Stimulated activated CD4-positive, alpha-beta T cell treated with anti-CD3 and anti-CD28 coated beads, Interleukin-2, amount 100 ng/mL, for 48 hours (primary cell): ENCODE measurements at regions not wholly inside any gene's neighbourhood (a gene's known extent, or its start where the extent isn't known, plus 50 kb on each side); places are given as distances from the start of the nearest gene placed in this dataset.
"Not testable (repeated sequence)": the region's sequence is repeated elsewhere in the genome, so short reads cannot be mapped to it uniquely, and the experiment has no call there.

Experiments used
- DNase-seq, 2 donors: peaks; one replicate each; pipeline ENCODE4 v3.0.0-alpha.2; 2020

DNA sequence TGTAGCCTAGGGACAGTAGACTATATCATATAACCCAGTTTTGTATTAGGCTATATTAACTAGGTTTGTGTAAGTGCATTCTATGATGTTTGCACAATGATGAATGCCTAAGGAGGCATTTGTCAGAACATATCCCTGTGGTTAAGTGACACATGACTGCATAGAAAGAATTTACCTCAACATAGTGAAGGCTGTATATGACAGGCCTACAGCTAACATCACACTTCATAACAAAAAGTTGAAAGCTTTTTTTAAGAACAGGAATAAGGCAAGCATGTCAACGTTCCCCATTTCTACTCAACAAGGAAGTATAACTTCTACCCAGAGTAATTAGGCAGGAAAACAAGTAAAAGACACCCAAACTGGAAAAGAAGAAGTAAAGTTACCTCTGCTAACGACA lies 165.9 kb upstream of the NDST4 start:
- DNase-seq, result no peak

DNA sequence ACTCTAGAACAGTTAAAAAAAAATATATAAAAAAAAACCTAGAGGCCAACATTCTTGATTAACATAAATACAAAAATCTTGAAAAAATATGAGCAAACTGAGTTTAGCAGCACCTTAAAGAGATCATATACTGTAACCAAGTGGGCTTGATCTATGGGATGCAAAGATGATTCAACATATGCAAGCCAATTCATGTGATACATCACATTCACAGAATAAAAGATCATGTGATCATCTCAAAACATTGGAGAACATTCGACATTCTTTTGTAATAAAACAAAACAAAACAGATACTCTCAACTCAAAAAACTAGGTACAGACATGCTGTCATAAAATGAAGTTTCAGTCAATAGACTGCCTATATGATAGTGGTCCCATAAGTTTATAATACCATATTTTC lies 165.4 kb upstream of the NDST4 start:
- DNase-seq, result no peak

DNA sequence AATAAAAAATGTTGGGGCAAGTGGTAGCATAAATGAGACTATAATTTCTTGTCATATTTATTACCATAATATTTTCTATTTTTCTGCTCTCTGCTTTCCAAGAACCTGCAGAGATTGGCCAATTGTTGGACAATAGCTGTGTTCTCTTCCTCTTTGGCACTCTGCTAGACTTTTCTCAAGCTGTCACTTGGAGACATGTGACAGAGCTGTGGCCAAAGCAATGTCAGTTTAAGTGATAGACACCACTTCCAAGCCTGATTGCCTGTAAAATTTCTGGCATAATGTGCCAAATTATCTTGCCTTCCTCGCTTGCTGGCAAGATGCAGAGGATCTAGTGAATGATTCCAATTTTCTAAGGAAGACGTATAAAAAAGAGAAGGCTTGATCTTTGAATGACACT lies 162.2 kb upstream of the NDST4 start:
- no peak for DNase-seq

DNA sequence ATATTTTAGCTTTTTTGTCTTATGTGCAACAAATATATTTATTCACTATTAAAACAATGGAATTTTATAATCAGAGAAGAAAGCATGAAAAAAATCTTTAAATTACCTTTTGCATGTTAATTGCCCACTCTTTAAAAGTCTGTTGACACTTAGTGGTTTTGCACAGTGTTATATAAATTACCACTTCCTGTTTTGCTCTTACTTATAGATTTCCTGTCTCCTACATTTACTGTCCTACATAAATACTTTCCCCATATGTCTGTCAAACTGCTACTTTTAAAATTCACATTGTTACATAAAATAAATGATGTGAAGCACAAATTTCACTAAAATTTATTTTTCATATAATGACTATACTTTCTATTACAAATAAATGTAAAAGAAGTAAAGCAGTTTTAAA lies 161.1 kb upstream of the NDST4 start:
- no peak for DNase-seq

DNA sequence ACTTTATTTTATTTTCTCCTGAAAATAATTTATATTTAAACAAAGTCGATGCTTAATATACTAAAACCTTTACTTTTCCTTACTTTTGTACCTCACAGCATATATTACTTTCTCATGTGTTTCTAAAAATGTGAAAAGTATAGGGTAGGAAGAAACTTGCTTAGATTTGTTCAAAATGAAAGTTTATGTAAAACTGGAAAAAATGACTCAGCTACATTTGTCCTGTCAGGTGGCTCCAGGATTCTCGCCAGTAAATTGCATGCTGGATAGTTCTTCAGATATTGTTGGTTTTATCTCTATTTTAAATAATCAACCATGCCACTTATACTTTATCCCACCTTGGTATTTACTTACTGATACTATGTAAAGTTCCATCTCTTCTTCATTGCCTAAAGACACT lies 159.2 kb upstream of the NDST4 start:
- no peak for DNase-seq

DNA sequence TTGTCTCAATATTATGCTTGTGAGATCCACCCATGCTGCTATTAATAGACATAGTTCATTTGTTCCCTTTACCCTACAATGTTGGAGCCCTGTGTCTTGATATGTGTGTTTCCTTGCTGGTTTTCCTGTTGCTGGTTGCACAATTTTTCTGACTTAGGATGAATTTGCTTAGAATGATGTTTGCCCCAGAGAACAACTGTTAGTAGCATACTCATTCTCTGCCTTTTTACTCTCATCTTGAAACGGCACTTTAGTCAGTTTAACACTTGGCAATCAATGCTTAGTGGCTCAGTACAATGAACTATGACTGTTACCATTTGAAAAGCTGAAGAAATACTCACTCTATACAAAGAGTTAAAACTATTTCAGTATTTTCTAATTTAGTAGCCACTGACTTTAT lies 158.8 kb upstream of the NDST4 start:
- DNase-seq, result no peak

DNA sequence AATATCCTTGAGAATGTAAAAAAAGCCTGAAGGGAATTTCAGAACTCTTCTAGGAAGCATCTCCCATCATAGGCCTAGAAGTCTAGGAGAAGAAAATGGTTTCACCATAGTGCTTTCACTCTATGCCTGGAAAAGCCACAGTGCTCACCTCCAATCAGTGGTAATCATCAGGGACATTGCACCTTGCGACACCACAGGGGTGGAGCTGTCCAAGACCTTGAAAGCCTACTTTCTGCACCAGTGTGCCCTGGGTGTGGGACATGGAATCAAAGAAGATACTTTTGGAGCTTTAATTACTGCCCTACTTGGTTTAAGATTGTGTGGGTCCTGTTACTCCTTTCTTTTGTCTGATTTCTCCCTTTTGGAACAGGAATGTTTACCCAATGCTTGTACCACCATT lies 146.8 kb upstream of the NDST4 start:
- no peak for DNase-seq

DNA sequence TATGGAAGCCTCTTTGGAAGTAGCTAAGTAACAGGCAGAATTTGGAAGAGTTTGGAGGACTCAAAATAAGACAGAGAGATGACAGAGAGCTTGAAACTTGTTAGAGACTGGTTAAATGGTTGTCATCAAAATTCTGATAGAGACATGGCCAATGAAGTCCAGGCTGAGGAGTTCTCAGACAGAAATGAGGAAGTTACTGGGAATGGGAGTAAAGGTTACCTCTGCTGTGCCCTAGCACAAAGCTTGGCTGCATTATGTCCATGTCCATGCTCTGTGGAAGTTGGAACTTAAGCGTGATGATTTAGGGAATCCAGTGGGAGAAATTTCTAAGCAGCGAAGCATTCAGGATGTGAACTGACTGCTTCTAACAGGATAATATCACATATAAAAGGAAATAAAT lies 146.2 kb upstream of the NDST4 start:
- no peak for DNase-seq

DNA sequence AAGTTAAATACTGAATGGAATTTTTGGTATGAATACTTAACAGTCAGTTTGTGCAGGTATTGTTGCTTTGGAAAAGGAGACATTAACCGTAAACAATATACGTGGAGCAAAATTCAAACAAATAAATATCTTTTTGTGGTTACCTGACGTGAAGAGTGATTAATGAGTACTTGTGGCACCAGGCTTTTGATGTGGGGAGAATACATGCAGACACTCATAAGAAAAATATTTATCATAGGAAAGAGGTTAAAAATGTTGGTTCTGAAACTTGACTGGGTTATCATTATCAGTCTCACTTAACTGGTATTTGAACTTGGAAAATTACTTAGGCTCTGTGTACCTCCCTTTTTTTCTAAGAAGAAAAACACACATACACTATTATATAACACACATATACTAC lies 136.4 kb upstream of the NDST4 start:
- DNase-seq, result no peak

DNA sequence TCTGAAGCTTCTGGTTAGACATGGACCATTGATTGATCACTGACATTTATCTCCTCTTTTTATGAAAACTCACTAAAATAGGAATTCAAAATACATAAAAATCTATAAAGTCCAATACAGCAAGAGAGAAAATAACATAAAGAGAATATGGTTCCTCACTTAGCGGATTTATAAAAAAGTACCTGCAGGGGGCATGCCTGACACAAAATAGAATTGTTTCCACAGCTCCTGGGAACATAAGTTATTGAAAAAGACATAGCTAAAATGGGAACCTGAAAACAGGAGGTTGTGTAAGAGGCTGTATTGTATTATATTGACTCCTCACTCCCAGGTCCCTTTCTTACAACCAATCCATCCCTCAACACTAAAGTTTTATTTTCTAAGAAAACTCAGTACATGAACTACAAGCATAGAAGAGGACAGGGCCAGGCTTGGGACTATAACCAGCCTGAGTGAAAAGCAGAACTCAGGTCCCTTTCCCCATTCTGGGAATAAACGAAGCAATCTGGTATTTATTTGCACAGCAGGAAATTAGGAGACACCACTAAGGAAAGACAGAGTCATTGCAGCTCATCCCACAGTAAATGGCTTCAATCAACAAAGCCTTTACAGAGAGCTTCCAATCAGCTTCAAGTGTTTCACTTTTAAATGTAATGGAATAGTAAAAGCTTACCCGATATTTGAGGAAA lies 121.1 kb upstream of the NDST4 start:
- no peak for DNase-seq

DNA sequence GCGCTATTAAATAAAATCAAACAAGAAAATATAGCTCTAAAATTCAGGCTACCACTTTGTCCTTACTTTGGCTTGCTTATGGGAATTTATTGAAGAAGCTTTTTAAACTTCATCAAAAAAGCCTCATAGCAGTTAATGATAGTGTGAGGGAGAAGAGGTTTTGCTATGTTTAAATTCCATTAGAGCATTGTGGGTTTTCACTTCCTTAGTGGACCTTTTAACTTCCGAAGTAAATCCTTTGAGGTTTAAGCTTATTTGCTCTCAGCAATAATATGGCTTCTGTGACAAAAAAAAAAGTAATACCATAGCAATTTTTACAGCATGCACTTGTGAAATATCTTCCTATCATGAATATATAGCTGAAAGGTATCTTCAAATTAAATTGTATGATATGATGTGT lies 120.2 kb upstream of the NDST4 start:
- DNase-seq, result no peak

DNA sequence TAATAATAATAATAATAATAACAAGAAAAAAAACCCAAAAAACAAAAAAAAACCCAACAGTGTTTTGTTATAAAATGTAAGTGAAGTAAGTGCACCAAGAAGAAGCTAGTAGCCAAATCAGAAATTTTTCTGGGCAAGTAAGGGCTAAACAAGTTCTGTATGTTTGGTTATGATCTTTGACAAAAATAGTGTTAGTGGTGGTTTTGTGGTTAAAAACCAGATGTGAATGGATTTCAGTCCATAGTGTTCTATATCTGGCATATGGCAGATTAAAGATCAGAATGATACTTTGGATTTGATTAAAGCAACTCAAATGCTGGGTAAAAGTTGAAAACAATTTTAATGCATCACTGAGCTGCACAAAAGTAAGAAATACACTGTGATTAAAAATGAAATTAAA lies 116.5 kb upstream of the NDST4 start:
- no peak for DNase-seq

DNA sequence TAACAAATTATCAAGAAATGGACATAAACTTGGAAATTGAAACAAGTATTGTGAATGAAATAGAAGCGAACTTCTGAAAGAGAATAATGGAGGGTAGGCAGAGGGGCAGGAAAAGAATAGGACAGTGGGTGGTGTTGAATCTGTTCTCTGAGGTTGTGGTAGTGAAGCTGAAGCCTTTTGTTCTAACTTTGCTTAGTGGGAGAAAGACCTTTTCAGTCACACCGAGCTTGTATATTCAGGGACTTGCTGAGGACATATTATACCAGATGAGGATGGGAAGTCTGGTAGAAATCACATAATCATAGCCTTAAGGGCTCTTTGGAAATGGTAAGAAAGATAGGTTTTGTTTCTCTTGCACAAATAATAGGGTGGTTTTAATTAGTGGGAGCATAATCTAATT lies 115.4 kb upstream of the NDST4 start:
- no peak for DNase-seq

DNA sequence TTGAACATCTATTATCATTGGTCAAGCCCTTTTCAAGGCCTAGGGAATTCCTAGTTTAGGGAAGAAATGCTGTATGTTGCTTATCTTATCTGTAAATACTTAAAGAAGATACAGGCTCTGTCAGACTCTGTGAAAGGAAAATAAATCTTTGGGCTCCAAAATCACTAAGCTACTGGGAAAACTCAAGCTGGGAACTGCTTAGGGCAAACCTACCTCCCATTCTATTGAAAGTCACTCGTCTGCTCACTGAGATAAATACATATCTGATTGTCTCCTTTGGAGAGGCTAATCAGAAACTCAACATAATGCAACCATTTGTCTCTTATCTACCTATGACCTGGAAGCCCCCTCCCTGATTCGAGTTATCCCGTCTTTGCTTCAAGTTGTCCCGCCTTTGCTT lies 108.6 kb upstream of the NDST4 start:
- no peak for DNase-seq

DNA sequence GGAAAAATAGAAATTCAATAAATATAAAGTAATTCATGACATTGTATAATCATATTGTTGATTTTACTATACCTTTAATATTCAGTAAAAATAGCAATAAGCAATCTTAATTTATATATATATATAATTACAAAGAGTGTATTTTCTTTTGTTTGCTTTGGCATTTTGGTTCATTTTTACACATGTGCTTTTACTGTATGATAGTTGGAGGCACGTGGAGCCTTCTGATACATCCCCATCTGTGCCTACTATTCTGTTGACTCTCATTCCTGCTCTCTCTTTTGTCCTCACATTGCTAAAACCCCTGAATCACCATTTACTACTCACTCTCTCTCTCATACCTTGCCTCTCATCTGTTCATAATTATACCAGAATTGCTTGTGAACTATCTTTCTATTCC lies 106.4 kb upstream of the NDST4 start:
- DNase-seq, result no peak

DNA sequence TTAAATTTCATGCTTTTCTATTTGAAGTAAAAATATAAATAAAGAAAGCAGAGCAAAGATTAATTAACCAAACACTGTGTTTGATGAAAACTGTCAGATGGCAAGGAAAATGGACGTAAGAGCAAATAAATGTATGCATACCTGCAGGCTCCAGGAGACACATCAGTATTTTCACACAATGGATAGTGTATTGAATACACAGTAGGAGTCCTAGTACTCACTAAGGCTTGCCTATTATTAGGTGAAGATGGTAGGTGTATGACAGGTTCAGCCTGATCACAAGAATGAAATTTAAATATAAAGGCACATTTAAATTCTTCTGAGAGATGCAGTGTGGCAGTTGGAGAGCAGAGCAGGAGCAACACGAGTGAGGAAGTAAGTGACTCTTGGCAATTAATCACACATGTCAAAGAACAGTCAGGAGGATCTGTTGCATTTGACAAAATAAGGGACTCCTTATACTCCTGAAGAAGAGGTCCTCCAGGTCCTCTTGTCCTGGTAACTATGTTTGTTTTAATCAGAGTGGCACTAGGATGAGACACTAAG lies 106.0 kb upstream of the NDST4 start:
- DNase-seq, result no peak

DNA sequence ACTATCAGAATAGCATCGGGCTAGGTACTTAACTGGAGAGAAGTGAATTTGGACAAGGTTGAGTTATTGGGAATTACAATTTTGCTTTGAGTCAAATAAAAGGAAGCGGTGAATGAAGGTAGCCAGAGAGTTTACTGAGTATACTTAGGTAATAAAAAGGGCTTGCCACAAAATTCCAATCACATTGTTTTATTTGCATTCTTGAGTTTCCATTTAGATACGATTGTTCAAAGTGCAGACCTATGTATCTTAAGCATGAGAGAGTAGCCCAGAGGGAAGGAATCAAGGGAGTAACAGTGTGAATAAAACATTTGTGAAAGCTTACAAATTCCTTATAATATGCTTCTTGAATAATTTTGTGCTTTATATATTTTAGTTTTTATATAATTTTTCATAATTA lies 102.5 kb upstream of the NDST4 start:
- DNase-seq, result no peak

DNA sequence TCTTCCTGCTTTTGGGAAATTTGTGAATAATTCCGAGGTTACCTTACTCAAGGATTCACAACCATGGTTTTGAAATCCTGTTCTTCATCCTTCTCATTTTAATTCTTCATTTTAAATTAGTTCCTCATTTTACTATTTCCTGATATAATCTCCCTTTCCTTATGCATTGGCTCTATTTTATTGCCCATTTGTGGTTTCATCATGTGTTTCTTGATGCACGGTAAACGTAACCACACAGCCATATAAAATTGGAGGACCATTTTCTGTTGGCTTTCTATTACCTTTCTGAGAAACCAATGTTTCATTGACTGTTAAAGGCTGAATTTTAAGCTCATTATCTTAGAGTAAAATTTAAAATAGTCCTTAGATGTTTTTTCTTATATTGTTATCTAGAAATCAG lies 100.3 kb upstream of the NDST4 start:
- no peak for DNase-seq

DNA sequence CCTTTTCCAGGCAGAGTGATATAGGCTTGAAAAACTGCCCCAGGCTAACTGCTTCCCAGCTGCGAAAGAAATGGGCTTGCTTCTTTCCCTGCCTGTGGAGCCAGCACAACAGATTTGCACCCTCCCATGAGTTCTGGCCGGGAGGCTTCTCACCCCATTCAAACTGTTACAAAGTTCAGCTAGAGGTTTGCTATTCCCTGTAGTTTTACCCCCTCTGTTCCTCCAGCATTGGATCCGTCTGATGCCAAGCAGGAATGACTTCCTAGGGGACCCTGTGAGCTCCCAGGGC lies 87.6 kb upstream of the NDST4 start:
- no peak for DNase-seq

DNA sequence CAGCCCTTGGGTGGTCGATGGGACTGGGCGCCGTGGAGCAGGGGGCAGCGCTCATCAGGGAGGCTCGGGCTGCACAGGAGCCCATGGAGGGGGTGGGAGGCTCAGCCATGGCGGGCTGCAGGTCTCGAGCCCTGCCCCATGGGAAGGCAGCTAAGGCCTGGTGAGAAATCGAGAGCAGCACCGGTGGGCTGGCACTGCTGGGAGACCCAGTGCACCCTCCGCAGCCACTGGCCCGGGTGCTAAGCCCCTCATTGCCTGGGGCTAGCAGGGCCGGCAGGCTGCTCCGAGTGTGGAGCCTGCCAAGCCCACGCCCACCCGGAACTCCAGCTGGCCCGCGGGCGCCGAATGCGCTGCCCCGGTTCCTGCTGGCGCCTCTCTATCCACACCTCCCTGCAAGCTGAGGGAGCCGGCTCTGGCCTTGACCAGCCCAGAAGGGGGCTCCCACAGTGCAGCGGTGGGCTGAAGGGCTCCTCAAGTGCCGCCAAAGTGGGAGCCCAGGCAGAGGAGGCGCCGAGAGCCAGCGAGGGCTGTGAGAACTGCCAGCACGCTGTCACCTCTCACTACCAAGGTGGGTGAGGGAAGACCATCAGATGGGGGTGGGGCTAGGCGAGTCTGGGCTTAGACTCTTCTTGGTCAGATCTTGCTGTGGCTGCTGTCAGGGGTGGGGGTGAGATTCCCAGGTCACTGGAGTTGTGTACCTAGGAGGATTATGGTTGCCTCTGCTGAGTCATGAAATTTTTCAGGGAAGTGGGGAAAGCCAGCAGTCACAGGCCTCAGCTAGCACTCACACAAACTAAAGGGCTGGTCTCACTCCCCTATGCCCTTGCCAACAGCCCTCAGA lies 87.0 kb upstream of the NDST4 start:
- not testable (repeated sequence) for DNase-seq

DNA sequence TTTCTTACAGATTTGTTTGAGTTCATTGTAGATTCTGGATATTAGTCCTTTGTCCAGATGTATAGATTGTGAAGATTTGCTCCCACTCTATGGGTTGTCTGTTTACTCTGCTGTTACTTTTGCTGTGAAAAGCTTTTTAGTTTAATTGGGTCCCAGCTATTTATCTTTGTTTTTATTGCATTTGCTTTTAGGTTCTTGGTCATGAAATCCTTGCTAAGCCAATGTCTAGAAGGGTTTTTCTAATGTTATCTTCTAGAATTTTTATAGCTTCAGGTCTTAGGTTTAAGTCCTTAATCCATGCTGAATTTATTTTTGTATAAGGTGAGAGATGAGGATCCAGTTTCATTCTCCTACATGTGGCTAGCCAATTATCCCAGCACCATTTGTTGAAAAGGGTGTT lies 81.2 kb upstream of the NDST4 start:
- DNase-seq, result not testable (repeated sequence)

DNA sequence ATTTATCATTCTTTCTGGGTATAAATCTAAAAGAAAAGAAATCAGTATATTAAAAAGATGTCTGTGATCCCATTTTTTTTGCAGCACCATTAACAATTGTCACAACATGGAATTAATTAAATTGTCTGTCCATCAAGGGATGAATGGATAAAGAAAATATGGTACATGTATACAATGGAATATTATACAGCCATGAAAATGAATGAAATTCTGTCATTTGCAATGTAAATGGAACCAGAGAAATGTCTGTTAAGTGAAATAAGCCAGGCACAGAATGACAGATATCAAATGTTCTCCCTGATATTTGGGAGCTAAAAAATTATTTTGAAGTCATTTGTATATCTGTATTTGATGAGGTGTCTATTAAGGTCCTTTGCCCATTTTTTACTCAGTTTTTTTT lies 77.1 kb upstream of the NDST4 start:
- no peak for DNase-seq

DNA sequence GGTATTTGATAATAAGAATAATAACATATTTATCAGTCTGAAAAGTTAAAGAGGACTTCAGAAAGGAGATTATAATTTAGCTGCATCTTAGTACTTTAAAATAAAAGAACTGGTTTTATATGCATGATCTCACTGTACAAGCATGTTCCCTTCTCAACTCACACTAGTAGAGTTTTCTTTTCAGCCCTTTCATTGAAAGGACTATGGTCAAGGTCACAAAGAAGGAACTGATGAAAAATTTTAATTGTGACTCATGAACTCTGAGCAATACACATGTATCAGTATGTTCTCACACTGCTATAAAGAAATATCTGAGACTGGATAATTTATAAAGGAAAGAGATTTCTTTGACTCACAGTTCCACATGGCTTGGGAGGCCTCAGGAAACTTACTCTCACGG lies 73.7 kb upstream of the NDST4 start:
- no peak for DNase-seq

DNA sequence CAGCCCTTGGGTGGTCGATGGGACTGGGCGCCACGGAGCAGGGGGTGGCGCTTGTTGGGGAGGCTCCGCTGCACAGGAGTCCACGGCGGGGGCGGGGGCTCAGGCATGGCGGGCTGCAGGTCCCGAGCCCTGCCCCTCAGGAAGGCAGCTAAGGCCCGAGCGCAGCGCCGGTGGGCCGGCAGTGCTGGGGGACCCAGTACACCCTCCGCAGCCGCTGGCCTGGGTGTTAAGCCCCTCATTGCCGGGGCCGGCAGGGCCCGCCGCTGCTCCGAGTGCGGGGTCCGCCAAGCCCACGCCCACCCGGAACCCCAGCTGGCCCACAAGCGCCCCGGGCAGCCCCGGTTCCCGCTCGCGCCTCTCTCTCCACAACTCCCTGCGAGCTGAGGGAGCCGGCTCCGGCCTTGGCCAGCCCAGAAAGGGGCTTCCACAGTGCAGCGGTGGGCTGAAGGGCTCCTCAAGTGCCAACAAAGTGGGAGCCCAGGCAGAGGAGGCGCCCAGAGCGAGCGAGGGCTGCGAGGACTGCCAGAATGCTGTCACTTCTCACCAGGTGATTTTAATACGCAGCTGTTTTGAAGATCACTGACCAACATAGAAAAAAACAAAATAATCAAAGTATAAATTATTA lies 66.1 kb upstream of the NDST4 start:
- not testable (repeated sequence) for DNase-seq
